Stomach smooth muscle (tissue), 2 donors: ENCODE measurements at regions not wholly inside any gene's neighbourhood (a gene's known extent, or its start where the extent isn't known, plus 50 kb on each side); places are given as distances from the start of the nearest gene placed in this dataset.
"Not testable (repeated sequence)": the region's sequence is repeated elsewhere in the genome, so short reads cannot be mapped to it uniquely, and the experiment has no call there.

Experiments used
- H3K27ac ChIP-seq: one replicate; pipeline ENCODE4 v1.7.0; 2013; ENCODE audit warnings: mild to moderate bottlenecking, low read length, inconsistent platforms
- H3K27me3 ChIP-seq, 2 donors: one replicate each; pipeline ENCODE4 v1.7.0; 2013; ENCODE audit warnings: low read length in 2 of 2; ENCODE audit not compliant: insufficient read depth in 2 of 2, control insufficient read depth in 1 of 2
- H3K36me3 ChIP-seq, 2 donors: one replicate each; pipeline ENCODE4 v1.7.0; 2013; ENCODE audit warnings: low read length in 2 of 2; ENCODE audit not compliant: control insufficient read depth in 2 of 2, insufficient read depth in 2 of 2
- H3K4me1 ChIP-seq: one replicate; pipeline ENCODE4 v1.7.0; 2013; ENCODE audit warnings: low read length; ENCODE audit not compliant: control insufficient read depth, insufficient read depth
- H3K4me3 ChIP-seq, 2 donors: one replicate each; pipeline ENCODE4 v1.7.0; 2013; ENCODE audit warnings: low read length in 2 of 2
- H3K9ac ChIP-seq, 2 donors: one replicate each; pipeline ENCODE4 v1.7.0; 2013; ENCODE audit warnings: low read length in 2 of 2, mild to moderate bottlenecking in 1 of 2
- H3K9me3 ChIP-seq, 2 donors: one replicate each; pipeline ENCODE4 v1.7.0; 2013; ENCODE audit warnings: low read length in 2 of 2; ENCODE audit not compliant: control insufficient read depth in 2 of 2
- donor health status: healthy.
- donor health status: Pancreatic carcinoma.

GRCh38 chr5:92613546-92613945 lies 967.5 kb downstream of the NR2F1-AS1 start:
- H3K27ac ChIP-seq: no peak overlapping the region
- no peaks in the 10 kb centered on the region for H3K4me1 ChIP-seq
- no peaks in the 10 kb centered on the region for H3K9me3 ChIP-seq
- H3K4me3 ChIP-seq: no peak overlapping the region
- no peak overlapping the region for H3K9ac ChIP-seq
- H3K27me3 ChIP-seq: no peaks in the 10 kb centered on the region
- H3K36me3 ChIP-seq: no peaks in the 10 kb centered on the region

- H3K36me3 ChIP-seq, H3K4me1 ChIP-seq, H3K27me3 ChIP-seq, H3K9ac ChIP-seq, H3K27ac ChIP-seq, H3K9me3 ChIP-seq, H3K4me3 ChIP-seq: not testable (repeated sequence)
These were observed 970.6 kb downstream of the NR2F1-AS1 start for GRCh38 chr5:92610435-92610834.

GRCh38 chr5:92605591-92605990 lies 975.4 kb downstream of the NR2F1-AS1 start:
- Histone ChIP-seq H3K9ac (no peak overlapping the region), H3K27ac (no peak overlapping the region), H3K9me3 (peaks cover 0 to under 1% of the 10 kb centered on the region in 2 donors), H3K4me3 (no peak overlapping the region), H3K36me3 (no peaks in the 10 kb centered on the region), H3K27me3 (no peaks in the 10 kb centered on the region), H3K4me1 (no peaks in the 10 kb centered on the region)

- Histone ChIP-seq H3K27ac (no peak overlapping the region), H3K4me3 (no peak overlapping the region), H3K4me1 (no peaks in the 10 kb centered on the region)
These were observed 981.7 kb downstream of the NR2F1-AS1 start for GRCh38 chr5:92599217-92599810.

GRCh38 chr5:92594031-92594430 lies 987.0 kb downstream of the NR2F1-AS1 start:
- no peak overlapping the region for H3K27ac ChIP-seq
- H3K9me3 ChIP-seq: no peaks in the 10 kb centered on the region
- no peak overlapping the region for H3K4me3 ChIP-seq
- H3K4me1 ChIP-seq: no peaks in the 10 kb centered on the region
- H3K27me3 ChIP-seq: no peaks in the 10 kb centered on the region
- H3K9ac ChIP-seq: no peak overlapping the region
- no peaks in the 10 kb centered on the region for H3K36me3 ChIP-seq

More at GRCh38 chr5:92599217-92599810, 981.7 kb downstream of the NR2F1-AS1 start:
- Histone ChIP-seq H3K36me3 (no peaks in the 10 kb centered on the region), H3K27me3 (no peaks in the 10 kb centered on the region), H3K9me3 (peaks cover 0 to 3% of the 10 kb centered on the region in 2 donors), H3K9ac (no peak overlapping the region)

- no peak overlapping the region for H3K27ac ChIP-seq
- no peaks in the 10 kb centered on the region for H3K9me3 ChIP-seq
- no peaks in the 10 kb centered on the region for H3K36me3 ChIP-seq
- no peaks in the 10 kb centered on the region for H3K4me1 ChIP-seq
- H3K27me3 ChIP-seq: no peaks in the 10 kb centered on the region
- no peak overlapping the region for H3K9ac ChIP-seq
- no peak overlapping the region for H3K4me3 ChIP-seq
These were observed 992.1 kb downstream of the NR2F1-AS1 start for GRCh38 chr5:92588876-92589275.

GRCh38 chr5:92581690-92582089 lies 999.3 kb downstream of the NR2F1-AS1 start:
- no peaks in the 10 kb centered on the region for H3K4me1 ChIP-seq
- no peaks in the 10 kb centered on the region for H3K27me3 ChIP-seq
- H3K27ac ChIP-seq: no peak overlapping the region
- H3K9me3 ChIP-seq: no peaks in the 10 kb centered on the region
- no peak overlapping the region for H3K9ac ChIP-seq
- no peaks in the 10 kb centered on the region for H3K36me3 ChIP-seq
- H3K4me3 ChIP-seq: no peak overlapping the region

- Histone ChIP-seq H3K4me1 (no peaks in the 10 kb centered on the region), H3K27ac (no peak overlapping the region), H3K4me3 (no peak overlapping the region), H3K9me3 (no peaks in the 10 kb centered on the region), H3K27me3 (no peaks in the 10 kb centered on the region), H3K9ac (no peak overlapping the region), H3K36me3 (no peaks in the 10 kb centered on the region)
These were observed 999.8 kb downstream of the NR2F1-AS1 start for GRCh38 chr5:92581249-92581648.

GRCh38 chr5:92580814-92581213 lies 1000.2 kb downstream of the NR2F1-AS1 start:
- Histone ChIP-seq H3K4me1 (no peaks in the 10 kb centered on the region), H3K27ac (no peak overlapping the region), H3K4me3 (no peak overlapping the region)

GRCh38 chr5:92574023-92574422 lies 1007.0 kb downstream of the NR2F1-AS1 start:
- Histone ChIP-seq H3K27me3 (no peaks in the 10 kb centered on the region), H3K4me3 (no peak overlapping the region), H3K9me3 (no peaks in the 10 kb centered on the region), H3K27ac (no peak overlapping the region), H3K4me1 (no peaks in the 10 kb centered on the region), H3K9ac (no peak overlapping the region), H3K36me3 (no peaks in the 10 kb centered on the region)

More at GRCh38 chr5:92580814-92581213, 1000.2 kb downstream of the NR2F1-AS1 start:
- Histone ChIP-seq H3K9me3 (no peaks in the 10 kb centered on the region), H3K27me3 (no peaks in the 10 kb centered on the region), H3K9ac (no peak overlapping the region), H3K36me3 (no peaks in the 10 kb centered on the region)

- H3K27ac ChIP-seq: no peak overlapping the region
- H3K9ac ChIP-seq: no peak overlapping the region
- H3K4me3 ChIP-seq: no peak overlapping the region
- no peaks in the 10 kb centered on the region for H3K4me1 ChIP-seq
- no peaks in the 10 kb centered on the region for H3K27me3 ChIP-seq
- H3K36me3 ChIP-seq: no peaks in the 10 kb centered on the region
- H3K9me3 ChIP-seq: no peaks in the 10 kb centered on the region
These were observed 1012.5 kb downstream of the NR2F1-AS1 start for GRCh38 chr5:92568522-92568921.
